Uterus (tissue), 3 donors: ENCODE measurements at regions not wholly inside any gene's neighbourhood (a gene's known extent, or its start where the extent isn't known, plus 50 kb on each side); places are given as distances from the start of the nearest gene placed in this dataset.

Experiments
- DNase-seq, 2 donors: peaks; one replicate each; pipeline ENCODE4 v3.0.0-alpha.2; 2019 to 2020
- H3K27ac ChIP-seq, 2 donors: fragments of 200-600 bp; sonication (generic); 1 replicate in 1 of 2; 2 replicates in 1 of 2; pipeline ENCODE4 v1.5.1; 2016 to 2018
- H3K27me3 ChIP-seq, 2 donors: fragments of 200-600 bp; sonication (generic); one replicate each; pipeline ENCODE4 v1.5.1; 2018 to 2019; ENCODE audit warnings: control low read depth in 1 of 2
- H3K36me3 ChIP-seq, 2 donors: fragments of 200-600 bp; sonication (generic); one replicate each; pipeline ENCODE4 v1.5.1; 2019; ENCODE audit warnings: control low read depth in 1 of 2
- H3K4me1 ChIP-seq, 2 donors: fragments of 200-600 bp; sonication (generic); one replicate each; pipeline ENCODE4 v1.5.1; 2018 to 2019; ENCODE audit warnings: control low read depth in 1 of 2
- H3K4me3 ChIP-seq, 2 donors: fragments of 200-600 bp; sonication (generic); 1 replicate in 1 of 2; 2 replicates in 1 of 2; pipeline ENCODE4 v1.5.1; 2018 to 2019; ENCODE audit warnings: mild to moderate bottlenecking in 1 of 2
- H3K9me3 ChIP-seq, 2 donors: fragments of 200-600 bp; sonication (generic); one replicate each; pipeline ENCODE4 v1.5.1; 2019; ENCODE audit warnings: control low read depth in 1 of 2
- CTCF ChIP-seq, 4 experiments: fragments of 200-600 bp in 2 of 4; fragments of 450-650 bp in 2 of 4; sonication (generic) in 2 of 4; IDR thresholded peaks; one replicate each; pipeline ENCODE4 v1.5.1; 2016 to 2019; ENCODE audit warnings: antibody characterized with exemption in 4 of 4, mild to moderate bottlenecking in 2 of 4, moderate library complexity in 1 of 4
- POLR2A ChIP-seq, 2 donors: fragments of 450-650 bp; IDR thresholded peaks; one replicate each; pipeline ENCODE4 v1.6.1; 2016; ENCODE audit warnings: antibody characterized with exemption in 2 of 2, mild to moderate bottlenecking in 1 of 2, moderate library complexity in 1 of 2
- intact Hi-C: fragments of 100-400 bp; cut with DNase I; formaldehyde crosslinking; loops from one replicate; pipeline ENCODE4 v1.15.1; 2023; ENCODE audit warnings: low total_unique reads
- donor health status: DM: yes; HTN: yes; CAD: no.

DNA sequence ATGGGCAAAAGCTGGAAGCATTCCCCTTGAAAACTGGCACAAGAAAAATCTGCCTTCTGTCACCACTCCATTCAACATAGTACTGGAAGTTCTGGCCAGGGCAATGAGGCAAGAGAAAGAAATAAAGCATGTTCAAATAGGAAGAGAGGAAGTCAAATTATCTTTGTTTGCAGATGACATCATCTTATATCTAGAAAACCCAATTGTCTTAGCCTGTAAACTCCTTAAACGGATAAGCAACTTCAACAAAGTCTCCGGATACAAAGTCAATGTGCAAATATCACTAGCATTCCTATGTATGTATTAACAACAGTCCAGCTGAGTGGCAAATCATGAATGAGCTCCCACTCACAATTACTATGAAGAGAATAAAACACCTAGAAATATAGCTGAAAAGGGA, 1579.3 kb downstream of the SUCLG1 start:
- Histone ChIP-seq H3K4me3 (no peak overlapping the region), H3K9me3 (no peaks in the 10 kb centered on the region), H3K27ac (no peak overlapping the region), H3K36me3 (no peaks in the 10 kb centered on the region), H3K27me3 (no peaks in the 10 kb centered on the region), H3K4me1 (no peaks in the 10 kb centered on the region)
- intact Hi-C loops: no loop called here
- no peak for TF ChIP-seq POLR2A (IDR thresholded peaks at IDR 0.05)
- TF ChIP-seq CTCF (IDR thresholded peaks at IDR 0.05): no peak
- DNase-seq: no peak

DNA sequence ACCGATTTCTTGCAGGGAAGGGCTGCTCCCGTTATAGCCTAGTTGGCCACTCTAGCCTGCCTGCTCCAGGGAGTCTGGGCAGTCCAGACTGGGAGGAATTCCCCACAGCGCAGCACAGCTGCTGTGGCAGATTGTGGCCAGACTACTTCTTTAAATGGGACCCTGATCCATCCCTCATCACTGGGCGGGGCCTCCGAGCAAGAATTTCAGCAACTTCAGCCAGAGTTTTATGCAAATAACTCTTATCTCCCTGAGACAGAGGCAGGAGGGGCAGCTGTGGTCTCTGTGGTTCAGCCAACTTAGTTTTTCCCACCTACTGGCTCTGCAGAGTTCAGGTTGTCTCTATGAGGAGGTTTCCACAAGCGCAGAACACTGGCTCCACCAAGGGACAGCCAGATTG, 1583.2 kb downstream of the SUCLG1 start:
- no peak for TF ChIP-seq CTCF (IDR thresholded peaks at IDR 0.05)
- TF ChIP-seq POLR2A (IDR thresholded peaks at IDR 0.05): no peak
- Histone ChIP-seq H3K4me1 (no peaks in the 10 kb centered on the region), H3K27me3 (no peaks in the 10 kb centered on the region), H3K27ac (no peak overlapping the region), H3K36me3 (no peaks in the 10 kb centered on the region), H3K9me3 (no peaks in the 10 kb centered on the region), H3K4me3 (no peak overlapping the region)
- intact Hi-C loops: no loop called here
- no peak for DNase-seq

GRCh38 chr2:82857967-82858366, 1601.1 kb downstream of the SUCLG1 start:
- Histone ChIP-seq H3K9me3 (no peaks in the 10 kb centered on the region), H3K36me3 (no peaks in the 10 kb centered on the region), H3K4me3 (no peak overlapping the region), H3K27me3 (no peaks in the 10 kb centered on the region), H3K4me1 (no peaks in the 10 kb centered on the region), H3K27ac (no peak overlapping the region)
- intact Hi-C loops: no loop called here
- TF ChIP-seq POLR2A (IDR thresholded peaks at IDR 0.05): no peak
- no peak for TF ChIP-seq CTCF (IDR thresholded peaks at IDR 0.05)
- DNase-seq: no peak

DNA sequence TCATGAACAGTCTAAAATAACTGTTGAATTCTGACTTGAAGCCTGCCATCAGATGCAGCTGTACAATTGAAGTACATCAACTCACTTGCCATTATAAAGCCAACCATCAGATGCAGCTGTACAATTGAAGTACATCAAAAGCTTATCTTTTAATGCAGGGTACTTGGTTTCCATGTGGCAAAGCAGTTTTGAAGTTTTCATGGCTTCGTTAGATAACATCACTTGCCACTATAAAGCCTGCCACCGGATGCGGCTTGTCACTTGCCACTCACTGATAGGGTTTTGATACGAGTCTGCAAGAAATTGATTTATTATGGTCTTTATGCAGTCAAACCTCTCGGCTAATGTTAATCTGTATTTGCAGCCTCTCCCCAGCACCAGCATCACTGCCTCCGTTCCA, 1605.8 kb downstream of the SUCLG1 start:
- no peak overlapping the region for H3K27ac ChIP-seq
- DNase-seq: no peak
- H3K36me3 ChIP-seq: no peaks in the 10 kb centered on the region
- no peak overlapping the region for H3K4me3 ChIP-seq
- intact Hi-C loops: no loop called here
- no peaks in the 10 kb centered on the region for H3K27me3 ChIP-seq
- no peaks in the 10 kb centered on the region for H3K9me3 ChIP-seq
- TF ChIP-seq CTCF (IDR thresholded peaks at IDR 0.05) (no peak), POLR2A (IDR thresholded peaks at IDR 0.05) (no peak)
- no peaks in the 10 kb centered on the region for H3K4me1 ChIP-seq

GRCh38 chr2:82852787-82853186, 1606.3 kb downstream of the SUCLG1 start:
- intact Hi-C loops: no loop called here
- Histone ChIP-seq H3K27ac (no peak overlapping the region), H3K4me1 (no peaks in the 10 kb centered on the region), H3K4me3 (no peak overlapping the region), H3K27me3 (no peaks in the 10 kb centered on the region), H3K9me3 (no peaks in the 10 kb centered on the region), H3K36me3 (no peaks in the 10 kb centered on the region)
- no peak for TF ChIP-seq CTCF (IDR thresholded peaks at IDR 0.05)
- no peak for TF ChIP-seq POLR2A (IDR thresholded peaks at IDR 0.05)
- DNase-seq: no peak
